D721Med (cell line): ENCODE measurements at regions not wholly inside any gene's neighbourhood (a gene's known extent, or its start where the extent isn't known, plus 50 kb on each side); places are given as distances from the start of the nearest gene placed in this dataset.

Experiments
- DNase-seq: peaks from one replicate; pipeline ENCODE4 v3.0.0; 2011; ENCODE audit warnings: low spot score; ENCODE audit not compliant: insufficient read length
- FAIRE-seq: peaks from 2 replicates; lab custom pipeline; 2011; peaks lifted over from hg19 to GRCh38; lab: Jason Lieb, UNC
- TF ChIP-seq, protein P1 (sequence below): IDR thresholded peaks from 2 replicates; pipeline ENCODE4 v1.5.1; 2012; ENCODE audit warnings: mild to moderate bottlenecking, control low read depth; ENCODE audit not compliant: insufficient read depth; ENCODE audit errors: missing control alignments

DNA sequence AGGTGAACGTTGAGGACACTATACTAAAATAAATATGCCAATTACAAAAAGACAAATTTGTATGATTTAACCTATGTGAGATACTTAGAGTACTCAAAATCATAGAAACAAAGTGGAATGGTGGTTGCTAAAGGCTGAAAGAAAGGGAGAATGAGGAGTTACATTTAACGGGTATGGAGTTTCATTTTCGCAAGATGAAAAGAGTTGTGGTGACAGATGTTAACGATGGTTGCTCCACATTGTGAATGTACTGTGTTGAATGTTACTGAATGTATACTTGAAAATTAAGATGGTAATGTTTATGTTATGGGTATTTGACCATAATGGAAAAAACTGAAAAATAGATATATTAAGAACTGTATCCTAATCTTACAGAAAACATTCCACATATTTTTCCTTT lies 51.3 kb upstream of the MOCS2 start:
- FAIRE-seq (no peak), DNase-seq (no peak)
- TF ChIP-seq, protein P1, sequence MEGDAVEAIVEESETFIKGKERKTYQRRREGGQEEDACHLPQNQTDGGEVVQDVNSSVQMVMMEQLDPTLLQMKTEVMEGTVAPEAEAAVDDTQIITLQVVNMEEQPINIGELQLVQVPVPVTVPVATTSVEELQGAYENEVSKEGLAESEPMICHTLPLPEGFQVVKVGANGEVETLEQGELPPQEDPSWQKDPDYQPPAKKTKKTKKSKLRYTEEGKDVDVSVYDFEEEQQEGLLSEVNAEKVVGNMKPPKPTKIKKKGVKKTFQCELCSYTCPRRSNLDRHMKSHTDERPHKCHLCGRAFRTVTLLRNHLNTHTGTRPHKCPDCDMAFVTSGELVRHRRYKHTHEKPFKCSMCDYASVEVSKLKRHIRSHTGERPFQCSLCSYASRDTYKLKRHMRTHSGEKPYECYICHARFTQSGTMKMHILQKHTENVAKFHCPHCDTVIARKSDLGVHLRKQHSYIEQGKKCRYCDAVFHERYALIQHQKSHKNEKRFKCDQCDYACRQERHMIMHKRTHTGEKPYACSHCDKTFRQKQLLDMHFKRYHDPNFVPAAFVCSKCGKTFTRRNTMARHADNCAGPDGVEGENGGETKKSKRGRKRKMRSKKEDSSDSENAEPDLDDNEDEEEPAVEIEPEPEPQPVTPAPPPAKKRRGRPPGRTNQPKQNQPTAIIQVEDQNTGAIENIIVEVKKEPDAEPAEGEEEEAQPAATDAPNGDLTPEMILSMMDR: no peak

DNA sequence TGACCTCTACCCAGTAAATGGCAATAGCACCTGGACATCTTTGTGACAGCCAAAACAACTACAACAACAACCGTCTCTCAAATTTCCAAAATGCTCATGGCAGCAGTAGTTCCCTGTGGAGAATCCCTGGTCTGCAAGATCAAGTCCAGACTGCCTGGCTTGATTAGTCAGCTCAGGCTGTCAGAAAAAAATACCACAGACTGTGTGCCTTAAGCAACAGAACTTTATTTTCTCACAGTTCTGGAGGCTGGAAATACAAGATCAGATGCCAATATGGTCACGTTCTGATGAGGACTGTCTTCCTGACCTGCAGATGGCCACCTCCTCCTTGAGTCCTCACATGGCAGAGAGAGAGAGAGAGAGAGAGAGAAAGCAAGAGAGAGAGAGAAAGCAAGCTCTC lies 52.3 kb upstream of the MOCS2 start:
- no peak for DNase-seq
- TF ChIP-seq, protein P1: no peak
- no peak for FAIRE-seq

DNA sequence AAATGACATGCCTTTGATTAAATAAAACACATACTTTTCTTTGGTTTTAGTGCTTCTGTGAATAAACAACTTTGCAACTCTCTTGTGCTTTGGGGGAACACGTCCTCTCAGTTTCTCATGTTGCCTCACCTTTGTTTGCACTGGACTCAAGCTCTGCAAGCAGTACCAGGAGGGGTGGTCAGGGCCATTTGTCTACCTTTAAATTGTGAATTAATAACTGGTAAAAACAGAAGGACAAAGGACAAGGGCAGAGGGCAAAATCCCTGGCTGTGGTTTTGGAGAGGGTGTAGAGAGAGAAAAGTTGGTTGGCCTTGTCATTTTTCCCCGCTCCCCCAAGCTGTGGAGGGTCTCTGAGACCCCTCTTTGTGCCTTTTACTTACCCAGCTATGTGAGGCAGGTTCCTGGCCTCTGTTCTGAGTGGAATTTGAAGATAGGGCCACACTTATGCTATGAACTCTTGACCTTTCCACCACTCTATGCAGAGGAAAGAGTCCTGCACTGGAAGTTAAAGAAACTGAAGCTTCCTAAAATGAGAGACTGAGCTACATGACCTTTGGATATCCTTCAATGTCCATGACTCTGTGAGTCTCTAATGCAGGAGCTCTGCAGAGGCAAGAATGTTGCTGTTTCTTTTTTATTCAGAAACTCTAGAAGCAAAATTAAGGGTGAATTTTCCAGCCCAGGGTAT lies 55.1 kb upstream of the MOCS2 start:
- TF ChIP-seq, protein P1: no peak
- no peak for FAIRE-seq
- no peak for DNase-seq

DNA sequence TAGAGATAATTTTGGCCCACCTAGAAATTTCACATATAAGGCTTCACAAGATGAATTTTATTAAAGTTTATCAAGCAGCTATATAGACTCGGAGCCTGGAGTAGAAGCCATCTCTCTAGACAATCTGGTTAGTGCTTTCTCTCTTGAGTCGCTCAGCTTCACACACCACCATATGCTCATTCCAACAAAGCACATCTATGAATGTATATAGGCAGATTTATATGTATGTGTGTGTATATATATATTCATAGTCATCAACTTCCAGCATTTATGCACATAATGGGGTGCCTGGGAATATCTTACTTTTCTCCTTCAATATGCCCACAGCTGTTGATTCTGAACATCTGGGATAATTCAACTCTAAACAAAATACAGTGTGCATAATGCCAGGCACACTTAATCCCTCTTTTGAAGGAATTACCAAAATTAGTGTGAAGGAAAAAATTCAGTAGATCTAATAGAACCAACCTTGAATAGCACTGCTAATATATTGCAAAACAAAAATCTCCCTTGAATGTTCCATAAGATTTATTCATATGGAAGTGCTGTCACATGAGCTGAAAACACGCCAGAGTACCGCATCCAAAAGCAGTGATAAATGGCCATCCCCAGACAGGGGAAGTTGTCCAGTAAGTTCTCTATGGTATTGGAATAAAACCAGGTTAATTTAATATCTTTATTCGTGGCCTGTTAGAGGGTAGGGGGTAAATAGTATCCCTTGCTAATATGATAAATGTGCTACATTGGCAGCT lies 56.0 kb upstream of the MOCS2 start:
- no peak for FAIRE-seq
- no peak for DNase-seq
- TF ChIP-seq, protein P1: no peak

DNA sequence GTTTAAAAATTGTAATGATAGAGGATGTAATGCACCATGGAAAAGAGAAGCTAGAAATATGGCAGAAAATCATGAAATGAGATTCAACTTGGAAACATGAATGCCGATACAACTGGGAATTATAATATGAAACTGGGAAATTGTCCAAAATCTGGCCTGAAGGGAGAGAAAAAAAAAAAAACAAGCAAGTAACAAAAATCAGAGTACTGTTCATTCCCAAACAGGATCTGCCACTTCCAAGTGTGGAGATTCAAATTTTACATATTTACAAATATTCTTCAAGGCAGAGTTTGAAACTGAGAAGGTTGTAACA lies 56.6 kb upstream of the MOCS2 start:
- DNase-seq (no peak), FAIRE-seq (no peak)
- TF ChIP-seq, protein P1: no peak

DNA sequence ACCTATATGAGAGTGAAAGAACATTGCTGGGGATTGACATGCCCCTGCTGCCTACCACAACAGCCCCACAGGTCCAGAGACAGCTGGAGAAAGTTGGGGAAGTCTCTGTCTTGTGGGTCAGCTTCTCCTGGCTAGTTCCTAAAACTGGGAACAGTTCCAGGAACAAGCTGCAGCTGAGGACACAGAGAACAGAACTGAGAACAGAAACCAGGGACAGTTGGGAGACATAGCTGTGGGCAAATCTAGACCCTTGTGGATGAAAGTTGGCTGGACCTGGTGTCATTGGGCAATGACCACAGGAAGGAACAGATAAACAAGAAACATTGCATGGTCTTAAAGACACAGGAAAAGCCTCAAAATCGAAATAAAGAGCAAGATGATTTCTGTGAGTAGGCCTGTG lies 58.3 kb upstream of the MOCS2 start:
- DNase-seq: no peak

More for the DNA sequence above, 58.3 kb upstream of the MOCS2 start:
- FAIRE-seq: no peak
- TF ChIP-seq, protein P1: no peak
